ENCODE measurements at regions not wholly inside any gene's neighbourhood (a gene's known extent, or its start where the extent isn't known, plus 50 kb on each side); places are given as distances from the start of the nearest gene placed in this dataset.

GRCh38 chr12:111230649-111231048, 138.2 kb downstream of the PHETA1 start:
- Histone ChIP-seq H3K4me1 (ENCODE audit: insufficient read depth, low read length) (no peaks in the 10 kb centered on the region), H3K9me3 (ENCODE audit: insufficient read depth, low read depth, low read length) (no peaks in the 10 kb centered on the region), H3K27ac (ENCODE audit: low read depth, low read length) (no peak overlapping the region), H2AFZ (ENCODE audit: low read depth, low read length) (no peak overlapping the region), H3K4me3 (ENCODE audit: insufficient read depth, low read depth, low read length) (no peak overlapping the region), H3K27me3 (ENCODE audit: insufficient read depth, low read length) (no peaks in the 10 kb centered on the region), H3K79me2 (ENCODE audit: insufficient read depth, low read length) (no peaks in the 10 kb centered on the region), H3K4me2 (ENCODE audit: low read length) (no peak overlapping the region), H3K9ac (ENCODE audit: low read length) (no peak overlapping the region), H3K36me3 (ENCODE audit: insufficient read depth, low read length) (no peaks in the 10 kb centered on the region), H4K20me1 (ENCODE audit: insufficient read depth, low read length) (no peaks in the 10 kb centered on the region)
- TF ChIP-seq CTCF (IDR thresholded peaks at IDR 0.05; ENCODE audit: insufficient read depth, low read depth, low read length) (no peak), EZH2 (IDR thresholded peaks at IDR 0.05; ENCODE audit: insufficient read depth, low read length) (no peak)
- H3K27ac Mint-ChIP-seq (ENCODE audit: unreplicated experiment), result no peak overlapping the region
- H3K4me1 Mint-ChIP-seq (ENCODE audit: low read depth, unreplicated experiment), result no peaks in the 10 kb centered on the region
- no peak overlapping the region for H3K4me3 Mint-ChIP-seq (ENCODE audit: unreplicated experiment)
- FAIRE-seq (no peak), DNase-seq (ENCODE audit: low read depth) (no peak)
- H3K9me3 Mint-ChIP-seq (ENCODE audit: unreplicated experiment), result no peaks in the 10 kb centered on the region
- no peaks in the 10 kb centered on the region for H3K36me3 Mint-ChIP-seq (ENCODE audit: low read depth, unreplicated experiment)
- H3K27me3 Mint-ChIP-seq (ENCODE audit: low read depth, unreplicated experiment), result peaks cover 20% of the 10 kb centered on the region

DNA sequence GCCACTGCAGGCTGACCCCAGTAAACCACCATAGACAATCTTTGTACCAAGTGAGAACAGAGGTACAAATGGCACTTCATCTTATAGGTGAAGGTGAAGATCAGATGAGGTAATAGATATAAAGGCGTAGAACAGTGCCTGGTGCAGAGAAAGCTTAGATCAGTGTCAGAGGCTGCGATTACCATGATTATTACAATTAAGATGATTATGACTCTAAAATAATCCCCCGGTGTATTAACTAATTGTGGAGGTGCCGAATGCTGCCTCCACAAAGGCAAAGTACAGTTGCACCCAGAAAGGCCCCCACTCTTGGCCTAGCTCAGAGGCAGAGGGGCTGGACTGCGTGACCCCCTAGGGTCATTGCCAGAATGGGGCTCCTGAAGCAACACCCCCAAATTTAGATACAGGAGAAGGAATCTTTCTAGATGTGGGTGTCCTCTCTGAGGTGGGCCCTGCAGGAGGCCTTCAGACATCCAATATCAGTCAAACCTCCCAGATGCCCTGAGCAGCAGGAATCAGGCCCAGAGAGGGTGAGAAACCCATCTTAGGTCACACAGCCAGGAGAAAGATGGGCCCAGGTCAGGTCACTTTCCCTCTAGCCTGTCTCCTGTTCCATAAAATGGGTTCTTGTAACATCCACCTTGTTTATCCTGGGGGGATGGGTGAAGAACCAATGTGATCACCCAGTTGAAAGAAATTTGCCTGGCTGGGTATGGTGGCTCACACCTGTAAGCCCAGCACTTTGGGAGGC, 139.8 kb downstream of the PHETA1 start:
- Histone ChIP-seq H4K20me1 (ENCODE audit: insufficient read depth, low read length) (no peaks in the 10 kb centered on the region), H3K4me1 (ENCODE audit: insufficient read depth, low read length) (no peaks in the 10 kb centered on the region), H3K27me3 (ENCODE audit: insufficient read depth, low read length) (no peaks in the 10 kb centered on the region), H3K4me3 (ENCODE audit: insufficient read depth, low read depth, low read length) (no peak overlapping the region), H2AFZ (ENCODE audit: low read depth, low read length) (no peak overlapping the region), H3K4me2 (ENCODE audit: low read length) (no peak overlapping the region), H3K79me2 (ENCODE audit: insufficient read depth, low read length) (no peaks in the 10 kb centered on the region), H3K27ac (ENCODE audit: low read depth, low read length) (no peak overlapping the region), H3K36me3 (ENCODE audit: insufficient read depth, low read length) (no peaks in the 10 kb centered on the region), H3K9me3 (ENCODE audit: insufficient read depth, low read depth, low read length) (no peaks in the 10 kb centered on the region), H3K9ac (ENCODE audit: low read length) (no peak overlapping the region)
- no peak for FAIRE-seq
- Mint-ChIP-seq H3K4me1 (ENCODE audit: low read depth, unreplicated experiment) (no peaks in the 10 kb centered on the region), H3K9me3 (ENCODE audit: unreplicated experiment) (no peaks in the 10 kb centered on the region), H3K27ac (ENCODE audit: unreplicated experiment) (no peak overlapping the region), H3K4me3 (ENCODE audit: unreplicated experiment) (no peak overlapping the region), H3K36me3 (ENCODE audit: low read depth, unreplicated experiment) (no peaks in the 10 kb centered on the region), H3K27me3 (ENCODE audit: low read depth, unreplicated experiment) (peaks cover 16% of the 10 kb centered on the region)
- TF ChIP-seq EZH2 (IDR thresholded peaks at IDR 0.05; ENCODE audit: insufficient read depth, low read length) (no peak), CTCF (IDR thresholded peaks at IDR 0.05; ENCODE audit: insufficient read depth, low read depth, low read length) (no peak)
- DNase-seq (ENCODE audit: low read depth), result no peak
